NT2/D1 (cell line): ENCODE measurements at regions not wholly inside any gene's neighbourhood (a gene's known extent, or its start where the extent isn't known, plus 50 kb on each side); places are given as distances from the start of the nearest gene placed in this dataset.

ENCODE experiments used
- YY1 ChIP-seq: IDR thresholded peaks from 2 replicates; pipeline ENCODE4 v1.6.1; 2011; ENCODE audit not compliant: insufficient read length, insufficient read depth
- ZNF274 ChIP-seq: IDR thresholded peaks from 2 replicates; pipeline ENCODE4 v1.6.1; 2011; ENCODE audit warnings: mild to moderate bottlenecking, low read depth, low read length

DNA sequence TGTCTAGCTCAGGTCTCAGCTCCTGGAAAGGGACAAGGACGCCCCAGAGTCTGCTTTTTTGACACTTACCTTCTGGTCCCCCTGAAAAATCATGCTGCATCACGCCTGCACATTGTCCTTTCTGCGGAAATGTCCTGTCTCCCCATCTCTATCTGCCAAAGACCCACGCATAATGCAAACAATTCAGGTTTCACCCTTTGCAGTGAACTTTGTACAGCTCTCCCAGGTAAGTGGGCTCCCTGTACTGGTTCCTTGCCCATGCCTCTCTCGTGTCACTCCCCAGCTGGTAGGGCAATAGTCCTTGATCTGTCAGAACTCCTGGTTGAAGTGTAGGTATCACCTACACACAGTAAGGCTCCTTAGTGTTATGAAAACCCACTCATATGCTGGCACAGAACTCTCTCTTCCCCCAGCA, 102.9 kb upstream of the IRF2BP2 start:
- TF ChIP-seq YY1 (no peak), ZNF274 (no peak)
